Mammary epithelial cell (primary cell): ENCODE measurements at regions not wholly inside any gene's neighbourhood (a gene's known extent, or its start where the extent isn't known, plus 50 kb on each side); places are given as distances from the start of the nearest gene placed in this dataset.

Source experiments
- EZH2 ChIP-seq: IDR thresholded peaks from 2 replicates; pipeline ENCODE4 v1.6.1; 2012; ENCODE audit warnings: low read length, inconsistent platforms, borderline replicate concordance
- TF ChIP-seq, protein P1 (sequence below), 2 donors: IDR thresholded peaks in 1 of 2; conservative IDR thresholded peaks in 1 of 2; 2 replicates each; pipeline ENCODE4 v1.5.1; 2011 to 2012; ENCODE audit warnings: inconsistent platforms in 2 of 2, low read length in 2 of 2, mild to moderate bottlenecking in 2 of 2, control low read depth in 1 of 2, low read depth in 1 of 2; ENCODE audit not compliant: insufficient read depth in 1 of 2; ENCODE audit errors: extremely low read depth in 1 of 2

GRCh38 chr18:45284174-45284573 is 331.1 kb upstream of the SLC14A2 start:
- TF ChIP-seq, protein P1, sequence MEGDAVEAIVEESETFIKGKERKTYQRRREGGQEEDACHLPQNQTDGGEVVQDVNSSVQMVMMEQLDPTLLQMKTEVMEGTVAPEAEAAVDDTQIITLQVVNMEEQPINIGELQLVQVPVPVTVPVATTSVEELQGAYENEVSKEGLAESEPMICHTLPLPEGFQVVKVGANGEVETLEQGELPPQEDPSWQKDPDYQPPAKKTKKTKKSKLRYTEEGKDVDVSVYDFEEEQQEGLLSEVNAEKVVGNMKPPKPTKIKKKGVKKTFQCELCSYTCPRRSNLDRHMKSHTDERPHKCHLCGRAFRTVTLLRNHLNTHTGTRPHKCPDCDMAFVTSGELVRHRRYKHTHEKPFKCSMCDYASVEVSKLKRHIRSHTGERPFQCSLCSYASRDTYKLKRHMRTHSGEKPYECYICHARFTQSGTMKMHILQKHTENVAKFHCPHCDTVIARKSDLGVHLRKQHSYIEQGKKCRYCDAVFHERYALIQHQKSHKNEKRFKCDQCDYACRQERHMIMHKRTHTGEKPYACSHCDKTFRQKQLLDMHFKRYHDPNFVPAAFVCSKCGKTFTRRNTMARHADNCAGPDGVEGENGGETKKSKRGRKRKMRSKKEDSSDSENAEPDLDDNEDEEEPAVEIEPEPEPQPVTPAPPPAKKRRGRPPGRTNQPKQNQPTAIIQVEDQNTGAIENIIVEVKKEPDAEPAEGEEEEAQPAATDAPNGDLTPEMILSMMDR (conservative IDR thresholded peaks at IDR 0.05 in 1 of 2, IDR thresholded peaks at IDR 0.05 in 1 of 2; ENCODE audit: extremely low read depth in 1 of 2, insufficient read depth in 1 of 2, low read depth in 1 of 2, low read length in 2 of 2): no peak
- no peak for TF ChIP-seq EZH2
